Panc1 (cell line): ENCODE measurements at regions not wholly inside any gene's neighbourhood (a gene's known extent, or its start where the extent isn't known, plus 50 kb on each side); places are given as distances from the start of the nearest gene placed in this dataset.

Source experiments
- ATAC-seq: fragments of 200-7000 bp; cut with Tn5 transposase; 2 replicates; pipeline ENCODE4 v1.9.1; 2020; ENCODE audit warnings: mild to moderate bottlenecking, moderate library complexity
- BruUV-seq: library from RNA; stranded (reverse); fragments of 400-500 nt; replicated peaks from 2 replicates; lab custom pipeline; 2021; lab: Mats Ljungman, UMichigan
- CTCF ChIA-PET: fragments of 300-600 bp; sonication (Branson Sonifier 250); formaldehyde crosslinking; loops from one replicate; lab custom pipeline; 2022; ENCODE audit warnings: antibody characterized with exemption; lab: Charles Lee
- POLR2A ChIA-PET: fragments of 300-600 bp; sonication (Branson Sonifier 250); formaldehyde crosslinking; loops from one replicate; lab custom pipeline; 2022; ENCODE audit warnings: antibody characterized with exemption; lab: Charles Lee
- DNase-seq: peaks from one replicate; pipeline ENCODE4 v3.0.0-alpha.2; 2010; ENCODE audit warnings: low read depth, low spot score
- H3K27ac ChIP-seq: 2 replicates; pipeline ENCODE4 v1.5.1; 2011; ENCODE audit warnings: mild to moderate bottlenecking, low read length, inconsistent platforms
- H3K27me3 ChIP-seq: fragments of 200-500 bp; sonication (Bioruptor generic); 2 replicates; pipeline ENCODE4 v1.6.0; 2014; ENCODE audit warnings: low read length, inconsistent platforms; ENCODE audit not compliant: control insufficient read depth, insufficient read depth
- H3K36me3 ChIP-seq: fragments of 200-500 bp; sonication (Bioruptor generic); 2 replicates; pipeline ENCODE4 v1.5.1; 2014; ENCODE audit warnings: inconsistent platforms, mild to moderate bottlenecking, low read length, moderate library complexity; ENCODE audit not compliant: control insufficient read depth, insufficient read depth
- H3K4me1 ChIP-seq: 2 replicates; pipeline ENCODE4 v1.5.1; 2011; ENCODE audit warnings: inconsistent platforms, mild to moderate bottlenecking, low read length, moderate library complexity; ENCODE audit not compliant: control insufficient read depth, insufficient read depth
- H3K4me3 ChIP-seq, 2 experiments: 2 replicates each; pipeline ENCODE4 v1.5.1; 2011 to 2012; ENCODE audit warnings: low read depth in 2 of 2, low read length in 2 of 2, mild to moderate bottlenecking in 2 of 2, inconsistent platforms in 1 of 2, moderate library complexity in 1 of 2
- H3K9me3 ChIP-seq: fragments of 200-500 bp; sonication (Bioruptor generic); 2 replicates; pipeline ENCODE4 v1.5.1; 2014; ENCODE audit warnings: low read depth, mild to moderate bottlenecking, inconsistent platforms, low read length, moderate library complexity; ENCODE audit not compliant: control insufficient read depth, insufficient read depth
- POLR2AphosphoS5 ChIP-seq: IDR thresholded peaks from 2 replicates; pipeline ENCODE4 v1.6.1; 2012; ENCODE audit warnings: mild to moderate bottlenecking, low read depth, low read length, moderate library complexity
- SIN3A ChIP-seq: IDR thresholded peaks from 2 replicates; pipeline ENCODE4 v1.6.1; 2012; ENCODE audit warnings: low read depth, mild to moderate bottlenecking, low read length, moderate library complexity, borderline replicate concordance; ENCODE audit not compliant: insufficient read depth
- TCF7L2 ChIP-seq: IDR thresholded peaks from 2 replicates; pipeline ENCODE4 v1.6.1; 2011; ENCODE audit warnings: mild to moderate bottlenecking, low read depth, low read length, inconsistent platforms
- in situ Hi-C: cut with HindIII; loops from 2 replicates; pipeline ENCODE4 v1.10.0; 2016; ENCODE audit warnings: low sequenced_read_pairs, low pct_unique_long_range_greater_than_20kb
- intact Hi-C: fragments of 100-400 bp; cut with micrococcal nuclease; formaldehyde crosslinking; loops from one replicate; pipeline ENCODE4 v1.10.0; 2022; ENCODE audit not compliant: unreplicated experiment
- TF ChIP-seq, protein P1 (sequence below), 2 experiments: IDR thresholded peaks; 2 replicates each; pipeline ENCODE4 v1.6.1; 2011 to 2012; ENCODE audit warnings: low read depth in 2 of 2, control low read depth in 1 of 2, low read length in 1 of 2, mild to moderate bottlenecking in 1 of 2, moderate library complexity in 1 of 2; ENCODE audit not compliant: insufficient read depth in 1 of 2
- TF ChIP-seq, protein P2 (sequence below): fragments of 450-650 bp; IDR thresholded peaks from 2 replicates; pipeline ENCODE4 v1.5.1; 2017; ENCODE audit warnings: mild to moderate bottlenecking

DNA sequence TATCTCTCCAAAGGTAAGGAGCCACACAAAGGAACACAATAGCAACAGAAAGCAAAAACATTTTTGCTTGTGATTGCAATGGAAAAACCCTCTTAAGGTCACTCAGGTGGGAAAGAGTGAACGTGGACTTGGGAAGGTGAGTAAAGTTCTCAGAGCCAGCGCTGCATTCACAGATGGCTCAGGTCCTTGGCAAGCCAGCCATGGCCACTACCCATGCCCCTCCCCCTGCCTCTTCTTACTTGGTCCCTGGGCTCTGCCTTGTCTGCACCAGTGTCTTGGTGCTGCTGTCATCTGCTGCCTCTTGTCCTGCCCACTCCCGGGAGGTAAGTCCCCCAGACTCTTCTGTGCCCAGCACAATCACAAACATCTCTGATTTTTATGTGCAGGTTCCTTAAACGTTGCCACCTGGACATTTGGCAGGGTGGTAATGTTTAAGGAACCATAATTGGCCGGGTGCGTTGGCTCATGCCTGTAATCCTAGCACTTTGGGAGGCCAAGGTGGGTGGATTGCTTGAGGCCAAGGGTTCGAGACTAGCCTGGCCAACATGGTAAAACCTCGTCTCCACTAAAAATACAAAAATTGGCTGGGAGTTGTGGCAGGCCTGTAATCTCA is 74.6 kb downstream of the FEM1C start:
- H3K27me3 ChIP-seq, result no peaks in the 10 kb centered on the region
- in situ Hi-C loops (no loop called here), intact Hi-C loops (no loop called here)
- H3K9me3 ChIP-seq, result no peaks in the 10 kb centered on the region
- no peak for TF ChIP-seq POLR2AphosphoS5
- no peak for TF ChIP-seq SIN3A
- TF ChIP-seq, protein P1, sequence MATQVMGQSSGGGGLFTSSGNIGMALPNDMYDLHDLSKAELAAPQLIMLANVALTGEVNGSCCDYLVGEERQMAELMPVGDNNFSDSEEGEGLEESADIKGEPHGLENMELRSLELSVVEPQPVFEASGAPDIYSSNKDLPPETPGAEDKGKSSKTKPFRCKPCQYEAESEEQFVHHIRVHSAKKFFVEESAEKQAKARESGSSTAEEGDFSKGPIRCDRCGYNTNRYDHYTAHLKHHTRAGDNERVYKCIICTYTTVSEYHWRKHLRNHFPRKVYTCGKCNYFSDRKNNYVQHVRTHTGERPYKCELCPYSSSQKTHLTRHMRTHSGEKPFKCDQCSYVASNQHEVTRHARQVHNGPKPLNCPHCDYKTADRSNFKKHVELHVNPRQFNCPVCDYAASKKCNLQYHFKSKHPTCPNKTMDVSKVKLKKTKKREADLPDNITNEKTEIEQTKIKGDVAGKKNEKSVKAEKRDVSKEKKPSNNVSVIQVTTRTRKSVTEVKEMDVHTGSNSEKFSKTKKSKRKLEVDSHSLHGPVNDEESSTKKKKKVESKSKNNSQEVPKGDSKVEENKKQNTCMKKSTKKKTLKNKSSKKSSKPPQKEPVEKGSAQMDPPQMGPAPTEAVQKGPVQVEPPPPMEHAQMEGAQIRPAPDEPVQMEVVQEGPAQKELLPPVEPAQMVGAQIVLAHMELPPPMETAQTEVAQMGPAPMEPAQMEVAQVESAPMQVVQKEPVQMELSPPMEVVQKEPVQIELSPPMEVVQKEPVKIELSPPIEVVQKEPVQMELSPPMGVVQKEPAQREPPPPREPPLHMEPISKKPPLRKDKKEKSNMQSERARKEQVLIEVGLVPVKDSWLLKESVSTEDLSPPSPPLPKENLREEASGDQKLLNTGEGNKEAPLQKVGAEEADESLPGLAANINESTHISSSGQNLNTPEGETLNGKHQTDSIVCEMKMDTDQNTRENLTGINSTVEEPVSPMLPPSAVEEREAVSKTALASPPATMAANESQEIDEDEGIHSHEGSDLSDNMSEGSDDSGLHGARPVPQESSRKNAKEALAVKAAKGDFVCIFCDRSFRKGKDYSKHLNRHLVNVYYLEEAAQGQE (IDR thresholded peaks at IDR 0.05; ENCODE audit: insufficient read depth in 1 of 2, low read depth in 2 of 2, low read length in 1 of 2), result no peak
- TF ChIP-seq, protein P2, sequence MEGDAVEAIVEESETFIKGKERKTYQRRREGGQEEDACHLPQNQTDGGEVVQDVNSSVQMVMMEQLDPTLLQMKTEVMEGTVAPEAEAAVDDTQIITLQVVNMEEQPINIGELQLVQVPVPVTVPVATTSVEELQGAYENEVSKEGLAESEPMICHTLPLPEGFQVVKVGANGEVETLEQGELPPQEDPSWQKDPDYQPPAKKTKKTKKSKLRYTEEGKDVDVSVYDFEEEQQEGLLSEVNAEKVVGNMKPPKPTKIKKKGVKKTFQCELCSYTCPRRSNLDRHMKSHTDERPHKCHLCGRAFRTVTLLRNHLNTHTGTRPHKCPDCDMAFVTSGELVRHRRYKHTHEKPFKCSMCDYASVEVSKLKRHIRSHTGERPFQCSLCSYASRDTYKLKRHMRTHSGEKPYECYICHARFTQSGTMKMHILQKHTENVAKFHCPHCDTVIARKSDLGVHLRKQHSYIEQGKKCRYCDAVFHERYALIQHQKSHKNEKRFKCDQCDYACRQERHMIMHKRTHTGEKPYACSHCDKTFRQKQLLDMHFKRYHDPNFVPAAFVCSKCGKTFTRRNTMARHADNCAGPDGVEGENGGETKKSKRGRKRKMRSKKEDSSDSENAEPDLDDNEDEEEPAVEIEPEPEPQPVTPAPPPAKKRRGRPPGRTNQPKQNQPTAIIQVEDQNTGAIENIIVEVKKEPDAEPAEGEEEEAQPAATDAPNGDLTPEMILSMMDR, result no peak
- no peak for TF ChIP-seq TCF7L2
- no peak overlapping the region for H3K27ac ChIP-seq
- ChIA-PET CTCF (no interaction called here), POLR2A (no interaction called here)
- no peaks in the 10 kb centered on the region for H3K4me1 ChIP-seq
- DNase-seq (no peak), ATAC-seq (no peak)
- BruUV-seq, result no TSS peak
- H3K4me3 ChIP-seq, result no peak overlapping the region
- H3K36me3 ChIP-seq, result no peaks in the 10 kb centered on the region

DNA sequence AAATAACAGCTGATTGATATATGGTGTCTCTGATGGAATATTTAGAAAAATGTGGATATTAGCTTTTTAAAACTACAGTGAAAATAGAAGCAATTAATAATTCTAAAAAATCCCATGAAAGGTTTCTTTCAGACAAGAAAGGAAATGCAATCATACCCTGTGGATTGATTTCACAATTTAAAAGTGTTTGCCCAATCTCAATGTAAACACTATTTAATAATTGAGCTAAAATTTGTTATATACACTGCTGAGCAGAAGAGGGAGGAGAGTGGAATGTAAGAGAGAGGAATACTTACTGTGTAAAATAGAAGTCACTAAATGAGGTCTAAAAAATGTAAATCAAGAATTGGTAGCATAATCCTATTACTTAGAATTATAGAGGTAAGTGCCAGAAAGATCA is 76.9 kb downstream of the FEM1C start:
- ChIA-PET CTCF (no interaction called here), POLR2A (no interaction called here)
- ATAC-seq (no peak), DNase-seq (no peak)
- Histone ChIP-seq H3K4me3 (no peak overlapping the region), H3K36me3 (no peaks in the 10 kb centered on the region), H3K27me3 (no peaks in the 10 kb centered on the region), H3K9me3 (no peaks in the 10 kb centered on the region), H3K27ac (no peak overlapping the region), H3K4me1 (no peaks in the 10 kb centered on the region)
- in situ Hi-C loops (no loop called here), intact Hi-C loops (no loop called here)
- no TSS peak for BruUV-seq
- TF ChIP-seq, protein P2, result no peak
- no peak for TF ChIP-seq POLR2AphosphoS5
- no peak for TF ChIP-seq TCF7L2
- TF ChIP-seq SIN3A, result no peak
- TF ChIP-seq, protein P1 (IDR thresholded peaks at IDR 0.05; ENCODE audit: insufficient read depth in 1 of 2, low read depth in 2 of 2, low read length in 1 of 2), result no peak
